ENCODE measurements at regions not wholly inside any gene's neighbourhood (a gene's known extent, or its start where the extent isn't known, plus 50 kb on each side); places are given as distances from the start of the nearest gene placed in this dataset.

GRCh38 chr4:34861666-34862065 is 1382.6 kb downstream of the ARAP2 start:
- CTCF ChIA-PET, result no interaction called here
- no peaks in the 10 kb centered on the region for H3K36me3 Mint-ChIP-seq (ENCODE audit: insufficient read depth, unreplicated experiment)
- no peaks in the 10 kb centered on the region for H3K4me1 Mint-ChIP-seq (ENCODE audit: low read depth, unreplicated experiment)
- no peaks in the 10 kb centered on the region for H3K27me3 Mint-ChIP-seq (ENCODE audit: unreplicated experiment)
- no peak overlapping the region for H3K4me3 Mint-ChIP-seq (ENCODE audit: low read depth, unreplicated experiment)
- BruUV-seq (replicated peaks), result no TSS peak
- H3K9me3 Mint-ChIP-seq (ENCODE audit: low read depth, unreplicated experiment), result peaks cover 6% of the 10 kb centered on the region
- no peak overlapping the region for H3K27ac Mint-ChIP-seq (ENCODE audit: unreplicated experiment)
- TF ChIP-seq CTCF (IDR thresholded peaks at IDR 0.05; ENCODE audit: unreplicated experiment), result no peak
- no peak for DNase-seq
- intact Hi-C loops (cut with micrococcal nuclease; ENCODE audit: unreplicated experiment), result no loop called here

- no peak for TF ChIP-seq CTCF (IDR thresholded peaks at IDR 0.05; ENCODE audit: unreplicated experiment)
- no peaks in the 10 kb centered on the region for H3K27me3 Mint-ChIP-seq (ENCODE audit: unreplicated experiment)
- H3K9me3 Mint-ChIP-seq (ENCODE audit: low read depth, unreplicated experiment), result peaks cover 8% of the 10 kb centered on the region
- CTCF ChIA-PET, result no interaction called here
- H3K4me3 Mint-ChIP-seq (ENCODE audit: low read depth, unreplicated experiment), result no peak overlapping the region
- no peaks in the 10 kb centered on the region for H3K4me1 Mint-ChIP-seq (ENCODE audit: low read depth, unreplicated experiment)
- no TSS peak for BruUV-seq (replicated peaks)
- no peak overlapping the region for H3K27ac Mint-ChIP-seq (ENCODE audit: unreplicated experiment)
- DNase-seq, result no peak
- H3K36me3 Mint-ChIP-seq (ENCODE audit: insufficient read depth, unreplicated experiment), result no peaks in the 10 kb centered on the region
- intact Hi-C loops (cut with micrococcal nuclease; ENCODE audit: unreplicated experiment), result no loop called here
Observed at GRCh38 chr4:34878961-34879360, 1365.4 kb downstream of the ARAP2 start.

GRCh38 chr4:34880246-34880645 is 1364.1 kb downstream of the ARAP2 start:
- no peaks in the 10 kb centered on the region for H3K27me3 Mint-ChIP-seq (ENCODE audit: unreplicated experiment)

GRCh38 chr4:34891892-34892291 is 1352.4 kb downstream of the ARAP2 start:
- Mint-ChIP-seq H3K27ac (ENCODE audit: unreplicated experiment) (no peak overlapping the region), H3K27me3 (ENCODE audit: unreplicated experiment) (no peaks in the 10 kb centered on the region), H3K4me3 (ENCODE audit: low read depth, unreplicated experiment) (no peak overlapping the region), H3K36me3 (ENCODE audit: insufficient read depth, unreplicated experiment) (no peaks in the 10 kb centered on the region), H3K9me3 (ENCODE audit: low read depth, unreplicated experiment) (peaks cover 3% of the 10 kb centered on the region), H3K4me1 (ENCODE audit: low read depth, unreplicated experiment) (no peaks in the 10 kb centered on the region)
- CTCF ChIA-PET, result no interaction called here
- TF ChIP-seq CTCF (IDR thresholded peaks at IDR 0.05; ENCODE audit: unreplicated experiment), result no peak
- DNase-seq, result no peak
- no TSS peak for BruUV-seq (replicated peaks)
- intact Hi-C loops (cut with micrococcal nuclease; ENCODE audit: unreplicated experiment), result no loop called here

More at GRCh38 chr4:34880246-34880645, 1364.1 kb downstream of the ARAP2 start:
- H3K36me3 Mint-ChIP-seq (ENCODE audit: insufficient read depth, unreplicated experiment), result no peaks in the 10 kb centered on the region
- CTCF ChIA-PET, result no interaction called here
- no peak for DNase-seq
- intact Hi-C loops (cut with micrococcal nuclease; ENCODE audit: unreplicated experiment), result no loop called here
- H3K4me1 Mint-ChIP-seq (ENCODE audit: low read depth, unreplicated experiment), result no peaks in the 10 kb centered on the region
- no TSS peak for BruUV-seq (replicated peaks)
- no peak overlapping the region for H3K27ac Mint-ChIP-seq (ENCODE audit: unreplicated experiment)
- peaks cover 8% of the 10 kb centered on the region for H3K9me3 Mint-ChIP-seq (ENCODE audit: low read depth, unreplicated experiment)
- no peak for TF ChIP-seq CTCF (IDR thresholded peaks at IDR 0.05; ENCODE audit: unreplicated experiment)
- H3K4me3 Mint-ChIP-seq (ENCODE audit: low read depth, unreplicated experiment), result no peak overlapping the region

GRCh38 chr4:34893382-34893781 is 1350.9 kb downstream of the ARAP2 start:
- peaks cover 5% of the 10 kb centered on the region for H3K9me3 Mint-ChIP-seq (ENCODE audit: low read depth, unreplicated experiment)
- BruUV-seq (replicated peaks), result no TSS peak
- no peak overlapping the region for H3K27ac Mint-ChIP-seq (ENCODE audit: unreplicated experiment)
- DNase-seq, result no peak
- TF ChIP-seq CTCF (IDR thresholded peaks at IDR 0.05; ENCODE audit: unreplicated experiment), result no peak
- no peak overlapping the region for H3K4me3 Mint-ChIP-seq (ENCODE audit: low read depth, unreplicated experiment)
- H3K4me1 Mint-ChIP-seq (ENCODE audit: low read depth, unreplicated experiment), result no peaks in the 10 kb centered on the region
- CTCF ChIA-PET, result no interaction called here
- H3K27me3 Mint-ChIP-seq (ENCODE audit: unreplicated experiment), result no peaks in the 10 kb centered on the region
- intact Hi-C loops (cut with micrococcal nuclease; ENCODE audit: unreplicated experiment), result no loop called here
- no peaks in the 10 kb centered on the region for H3K36me3 Mint-ChIP-seq (ENCODE audit: insufficient read depth, unreplicated experiment)

Measured in Calu3 (cell line).